NCI-H446 treated with DMSO at 0.1 percent for 48 hours (cell line): ENCODE measurements at regions not wholly inside any gene's neighbourhood (a gene's known extent, or its start where the extent isn't known, plus 50 kb on each side); places are given as distances from the start of the nearest gene placed in this dataset.
"Not testable (repeated sequence)": the region's sequence is repeated elsewhere in the genome, so short reads cannot be mapped to it uniquely, and the experiment has no call there.

ENCODE experiments used
- DNase-seq: peaks from one replicate; lab custom pipeline; 2025; lab: John Stamatoyannopoulos, UW

GRCh38 chr2:49804111-49804510, 649.8 kb upstream of the FSHR start:
- no peak for DNase-seq

GRCh38 chr2:49801898-49802450, 647.7 kb upstream of the FSHR start:
- no peak for DNase-seq

GRCh38 chr2:49798570-49798969, 644.3 kb upstream of the FSHR start:
- no peak for DNase-seq

GRCh38 chr2:49796266-49796665, 642.0 kb upstream of the FSHR start:
- no peak for DNase-seq

- no peak for DNase-seq
Measured at GRCh38 chr2:49794396-49794795, 640.1 kb upstream of the FSHR start.

- DNase-seq, result no peak
Measured at GRCh38 chr2:49788300-49788699, 634.0 kb upstream of the FSHR start.

- DNase-seq, result no peak
Measured at GRCh38 chr2:49780949-49781348, 626.6 kb upstream of the FSHR start.

- no peak for DNase-seq
Measured at GRCh38 chr2:49772299-49772970, 618.1 kb upstream of the FSHR start.

GRCh38 chr2:49770919-49771318, 616.6 kb upstream of the FSHR start:
- no peak for DNase-seq

GRCh38 chr2:49767316-49767715, 613.0 kb upstream of the FSHR start:
- no peak for DNase-seq

GRCh38 chr2:49755777-49756176, 601.5 kb upstream of the FSHR start:
- DNase-seq, result no peak

- DNase-seq, result no peak
Measured at GRCh38 chr2:49754381-49754780, 600.1 kb upstream of the FSHR start.

GRCh38 chr2:49753344-49753985, 599.1 kb upstream of the FSHR start:
- no peak for DNase-seq

GRCh38 chr2:49737606-49738005, 583.3 kb upstream of the FSHR start:
- no peak for DNase-seq

GRCh38 chr2:49732924-49733323, 578.6 kb upstream of the FSHR start:
- DNase-seq, result not testable (repeated sequence)

- DNase-seq, result no peak
Measured at GRCh38 chr2:49719241-49719640, 564.9 kb upstream of the FSHR start.

GRCh38 chr2:49715597-49715996, 561.3 kb upstream of the FSHR start:
- no peak for DNase-seq

GRCh38 chr2:49714454-49714853, 560.1 kb upstream of the FSHR start:
- DNase-seq, result no peak

GRCh38 chr2:49702740-49703139, 548.4 kb upstream of the FSHR start:
- DNase-seq, result no peak

- no peak for DNase-seq
Measured at GRCh38 chr2:49693961-49694360, 539.6 kb upstream of the FSHR start.

- not testable (repeated sequence) for DNase-seq
Measured at GRCh38 chr2:49692022-49692421, 537.7 kb upstream of the FSHR start.

- peak; percentile 13 for DNase-seq
Measured at GRCh38 chr2:49687918-49688317, 533.6 kb upstream of the FSHR start.

- DNase-seq, result no peak
Measured at GRCh38 chr2:49686897-49687442, 532.7 kb upstream of the FSHR start.
